ENCODE measurements at regions not wholly inside any gene's neighbourhood (a gene's known extent, or its start where the extent isn't known, plus 50 kb on each side); places are given as distances from the start of the nearest gene placed in this dataset.

GRCh38 chr1:4916610-4917009 is 262.2 kb downstream of the AJAP1 start:
- DNase-seq: no peak

- DNase-seq: no peak
Measured at GRCh38 chr1:4915154-4915553, 260.7 kb downstream of the AJAP1 start.

GRCh38 chr1:4908486-4908885 is 254.1 kb downstream of the AJAP1 start:
- no peak for DNase-seq

- no peak for DNase-seq
Measured at GRCh38 chr1:4894566-4894965, 240.2 kb downstream of the AJAP1 start.

- no peak for DNase-seq
Measured at GRCh38 chr1:4880626-4881025, 226.2 kb downstream of the AJAP1 start.

GRCh38 chr1:4877426-4877825 is 223.0 kb downstream of the AJAP1 start:
- DNase-seq: no peak

GRCh38 chr1:4871373-4871772 is 217.0 kb downstream of the AJAP1 start:
- DNase-seq: no peak

- DNase-seq: no peak
Measured at GRCh38 chr1:4868521-4868920, 214.1 kb downstream of the AJAP1 start.

GRCh38 chr1:4856396-4856795 is 202.0 kb downstream of the AJAP1 start:
- DNase-seq: no peak

- no peak for DNase-seq
Measured at GRCh38 chr1:4854367-4854766, 200.0 kb downstream of the AJAP1 start.

- DNase-seq: no peak
Measured at GRCh38 chr1:4853904-4854303, 199.5 kb downstream of the AJAP1 start.

- no peak for DNase-seq
Measured at GRCh38 chr1:4851385-4852065, 197.1 kb downstream of the AJAP1 start.

- DNase-seq: no peak
Measured at GRCh38 chr1:4848431-4848830, 194.0 kb downstream of the AJAP1 start.

- DNase-seq: no peak
Measured at GRCh38 chr1:4847711-4848110, 193.3 kb downstream of the AJAP1 start.
